ENCODE measurements at regions not wholly inside any gene's neighbourhood (a gene's known extent, or its start where the extent isn't known, plus 50 kb on each side); places are given as distances from the start of the nearest gene placed in this dataset.

DNA sequence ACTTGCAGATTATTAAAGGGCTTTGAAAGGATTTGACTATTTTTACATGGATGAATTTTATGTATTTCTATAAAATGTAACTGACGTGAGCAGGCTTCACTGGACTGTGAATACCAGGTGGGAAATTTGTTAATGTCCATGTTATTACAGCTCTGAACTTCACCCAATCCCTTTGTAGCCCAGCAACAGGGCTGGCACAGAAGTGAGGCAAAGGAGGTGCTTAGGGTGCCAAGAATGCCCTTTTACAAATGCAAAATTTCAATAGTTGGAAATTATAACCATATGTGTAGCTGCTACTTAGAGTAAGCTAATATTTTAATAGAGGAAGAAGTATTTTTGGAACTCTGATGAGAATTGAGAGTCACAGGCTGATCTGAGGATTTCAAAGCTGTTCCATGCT lies 53.7 kb upstream of the FAM98A start:
- no peak for DNase-seq (ENCODE audit: low read depth)

DNA sequence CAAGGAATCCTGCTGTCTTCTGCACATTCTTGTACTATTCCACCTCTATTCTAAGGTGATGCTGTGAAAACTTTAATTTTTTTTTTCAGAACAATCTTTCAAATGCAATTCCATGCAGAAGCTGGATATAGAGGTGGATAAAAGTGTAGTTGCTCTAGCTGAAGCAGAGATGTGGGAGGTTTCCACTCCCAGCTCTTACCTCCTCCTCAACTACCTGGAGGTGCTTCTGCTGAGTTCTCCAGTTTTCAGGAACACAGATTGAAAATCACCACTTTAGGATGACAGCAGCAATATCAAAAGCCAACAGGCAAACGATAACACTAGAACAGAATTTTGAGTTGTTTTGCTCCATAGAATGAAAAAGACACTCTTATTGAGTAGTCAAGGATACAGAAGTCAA lies 51.1 kb upstream of the FAM98A start:
- no peak for DNase-seq (ENCODE audit: low read depth)
